WTC11 (cell line): ENCODE measurements at regions not wholly inside any gene's neighbourhood (a gene's known extent, or its start where the extent isn't known, plus 50 kb on each side); places are given as distances from the start of the nearest gene placed in this dataset.

Experiments used
- ATAC-seq: fragments of 200-7000 bp; cut with Tn5 transposase; 2 replicates; pipeline ENCODE4 v1.10.0; 2021; ENCODE audit warnings: mild to moderate bottlenecking, moderate library complexity
- CTCF ChIA-PET: fragments of 300-600 bp; sonication (Branson Sonifier 250); formaldehyde crosslinking; loops from one replicate; lab custom pipeline; 2021; ENCODE audit warnings: antibody characterized with exemption; lab: Charles Lee
- POLR2A ChIA-PET: fragments of 350-600 bp; sonication (Branson Sonifier 250); formaldehyde crosslinking; loops from one replicate; lab custom pipeline; 2021; ENCODE audit warnings: antibody characterized with exemption; lab: Charles Lee
- DNase-seq: peaks from one replicate; pipeline ENCODE4 v3.0.0; 2021; ENCODE audit warnings: low spot score
- H3K27ac Mint-ChIP-seq: 2 replicates; pipeline ENCODE4 v1.8.0; 2021; ENCODE audit warnings: mixed read lengths
- H3K27me3 Mint-ChIP-seq: 2 replicates; pipeline ENCODE4 v1.8.0; 2021; ENCODE audit warnings: low read depth, mild to moderate bottlenecking, moderate library complexity, mixed read lengths
- H3K36me3 Mint-ChIP-seq: 2 replicates; pipeline ENCODE4 v1.8.0; 2021; ENCODE audit warnings: mixed read lengths
- H3K4me1 Mint-ChIP-seq: 2 replicates; pipeline ENCODE4 v1.8.0; 2022; ENCODE audit warnings: mixed read lengths
- H3K4me3 Mint-ChIP-seq: 2 replicates; pipeline ENCODE4 v1.8.0; 2021; ENCODE audit warnings: mild to moderate bottlenecking, moderate library complexity, mixed read lengths
- H3K9me3 Mint-ChIP-seq: 2 replicates; pipeline ENCODE4 v1.8.0; 2021; ENCODE audit warnings: mixed read lengths
- ATF3 ChIP-seq: sonication (generic); formaldehyde crosslinking; conservative IDR thresholded peaks from 2 replicates; pipeline ENCODE4 v1.8.1; 2022; ENCODE audit warnings: mild to moderate bottlenecking, missing genetic modification reagents
- CTCF ChIP-seq: fragments of 200-600 bp; IDR thresholded peaks from 2 replicates; pipeline ENCODE4 v1.8.0; 2022; ENCODE audit warnings: antibody characterized with exemption
- ESRRA ChIP-seq: sonication (generic); formaldehyde crosslinking; IDR thresholded peaks from 2 replicates; pipeline ENCODE4 v1.8.1; 2022; ENCODE audit warnings: mild to moderate bottlenecking, missing genetic modification reagents, borderline replicate concordance
- FOXP1 ChIP-seq: sonication (generic); formaldehyde crosslinking; IDR thresholded peaks from 2 replicates; pipeline ENCODE4 v1.8.0; 2022; ENCODE audit warnings: missing genetic modification reagents, mild to moderate bottlenecking, moderate library complexity, borderline replicate concordance
- GABPB1 ChIP-seq: sonication (generic); formaldehyde crosslinking; IDR thresholded peaks from 2 replicates; pipeline ENCODE4 v1.8.1; 2023; ENCODE audit warnings: mild to moderate bottlenecking, missing genetic modification reagents
- JAZF1 ChIP-seq: fragments of 250-450 bp; sonication (Bioruptor Pico); IDR thresholded peaks from 2 replicates; pipeline ENCODE4 v1.9.0; 2021; ENCODE audit warnings: moderate library complexity, mild to moderate bottlenecking, inconsistent platforms
- NFE2L1 ChIP-seq: sonication (generic); formaldehyde crosslinking; IDR thresholded peaks from 2 replicates; pipeline ENCODE4 v1.8.1; 2023; ENCODE audit warnings: missing genetic modification reagents
- RORB ChIP-seq: fragments of 250-450 bp; sonication (Bioruptor Pico); IDR thresholded peaks from 2 replicates; pipeline ENCODE4 v1.9.0; 2021; ENCODE audit warnings: mild to moderate bottlenecking
- SOX15 ChIP-seq: fragments of 250-450 bp; sonication (Bioruptor Pico); IDR thresholded peaks from 2 replicates; pipeline ENCODE4 v1.9.0; 2021; ENCODE audit warnings: mild to moderate bottlenecking
- TEAD1 ChIP-seq: sonication (generic); formaldehyde crosslinking; IDR thresholded peaks from 2 replicates; pipeline ENCODE4 v1.8.0; 2022; ENCODE audit warnings: mild to moderate bottlenecking, missing genetic modification reagents
- ZNF138 ChIP-seq: sonication (generic); formaldehyde crosslinking; conservative IDR thresholded peaks from 2 replicates; pipeline ENCODE4 v1.8.1; 2022; ENCODE audit warnings: mild to moderate bottlenecking, moderate library complexity, missing genetic modification reagents
- ZNF263 ChIP-seq: sonication (generic); formaldehyde crosslinking; IDR thresholded peaks from 2 replicates; pipeline ENCODE4 v1.8.1; 2022; ENCODE audit warnings: low read depth, mild to moderate bottlenecking, moderate library complexity, missing genetic modification reagents
- ZNF317 ChIP-seq: sonication (generic); formaldehyde crosslinking; IDR thresholded peaks from 2 replicates; pipeline ENCODE4 v1.8.1; 2023; ENCODE audit warnings: low read depth, mild to moderate bottlenecking, moderate library complexity, missing genetic modification reagents, borderline replicate concordance
- ZNF416 ChIP-seq: fragments of 250-450 bp; sonication (Bioruptor Pico); IDR thresholded peaks from 2 replicates; pipeline ENCODE4 v1.9.0; 2021; ENCODE audit warnings: mild to moderate bottlenecking, inconsistent platforms
- ZNF532 ChIP-seq: fragments of 250-450 bp; sonication (Bioruptor Pico); IDR thresholded peaks from 2 replicates; pipeline ENCODE4 v1.9.0; 2021; ENCODE audit warnings: mild to moderate bottlenecking, borderline replicate concordance
- ZNF671 ChIP-seq: fragments of 250-450 bp; sonication (Bioruptor Pico); IDR thresholded peaks from 2 replicates; pipeline ENCODE4 v1.8.0; 2021; ENCODE audit warnings: mild to moderate bottlenecking
- TF ChIP-seq, protein P1 (sequence below): fragments of 250-450 bp; sonication (Bioruptor Pico); IDR thresholded peaks from 2 replicates; pipeline ENCODE4 v2.1.2; 2022; ENCODE audit warnings: mild to moderate bottlenecking, moderate library complexity
- TF ChIP-seq, protein P2 (sequence below): sonication (generic); formaldehyde crosslinking; IDR thresholded peaks from 2 replicates; pipeline ENCODE4 v1.8.0; 2022; ENCODE audit warnings: mild to moderate bottlenecking, missing genetic modification reagents
- TF ChIP-seq, protein P3 (sequence below): fragments of 250-450 bp; sonication (Bioruptor Pico); IDR thresholded peaks from 2 replicates; pipeline ENCODE4 v1.9.0; 2021; ENCODE audit warnings: mild to moderate bottlenecking
- TF ChIP-seq, protein P4 (sequence below): sonication (generic); formaldehyde crosslinking; IDR thresholded peaks from 2 replicates; pipeline ENCODE4 v1.8.0; 2023; ENCODE audit warnings: missing genetic modification reagents
- TF ChIP-seq, protein P5 (sequence below): sonication (generic); formaldehyde crosslinking; IDR thresholded peaks from 2 replicates; pipeline ENCODE4 v1.8.0; 2022; ENCODE audit warnings: missing genetic modification reagents

- Mint-ChIP-seq H3K27me3 (no peaks in the 10 kb centered on the region), H3K9me3 (peaks cover 9% of the 10 kb centered on the region), H3K27ac (no peak overlapping the region), H3K36me3 (no peaks in the 10 kb centered on the region), H3K4me3 (no peak overlapping the region), H3K4me1 (peaks cover 16% of the 10 kb centered on the region)
- ChIA-PET CTCF (no interaction called here), POLR2A (no interaction called here)
- ATAC-seq = no peak
- DNase-seq = no peak
- TF ChIP-seq GABPB1 (CRISPR knock-in tag) = no peak
- TF ChIP-seq ESRRA (CRISPR knock-in tag) = no peak
- TF ChIP-seq CTCF = no peak
- TF ChIP-seq FOXP1 (CRISPR knock-in tag) = no peak
- no peak for TF ChIP-seq ZNF532 (CRISPR knock-in tag)
These were observed 464.7 kb downstream of the TXNL1 start for GRCh38 chr18:56173542-56174220.

GRCh38 chr18:56172527-56172926 is 465.9 kb downstream of the TXNL1 start:
- POLR2A ChIA-PET = no interaction called here
- Mint-ChIP-seq H3K4me3 (no peak overlapping the region), H3K4me1 (peaks cover 28% of the 10 kb centered on the region), H3K9me3 (peaks cover 9% of the 10 kb centered on the region), H3K27ac (peak overlapping the region; percentile 78; the same call in 1 of the 2 replicates), H3K36me3 (no peaks in the 10 kb centered on the region), H3K27me3 (no peaks in the 10 kb centered on the region)
- no peak for ATAC-seq
- no peak for DNase-seq
- CTCF ChIA-PET = no interaction called here
- TF ChIP-seq ZNF263 (CRISPR knock-in tag) = no peak
- TF ChIP-seq, protein P1, sequence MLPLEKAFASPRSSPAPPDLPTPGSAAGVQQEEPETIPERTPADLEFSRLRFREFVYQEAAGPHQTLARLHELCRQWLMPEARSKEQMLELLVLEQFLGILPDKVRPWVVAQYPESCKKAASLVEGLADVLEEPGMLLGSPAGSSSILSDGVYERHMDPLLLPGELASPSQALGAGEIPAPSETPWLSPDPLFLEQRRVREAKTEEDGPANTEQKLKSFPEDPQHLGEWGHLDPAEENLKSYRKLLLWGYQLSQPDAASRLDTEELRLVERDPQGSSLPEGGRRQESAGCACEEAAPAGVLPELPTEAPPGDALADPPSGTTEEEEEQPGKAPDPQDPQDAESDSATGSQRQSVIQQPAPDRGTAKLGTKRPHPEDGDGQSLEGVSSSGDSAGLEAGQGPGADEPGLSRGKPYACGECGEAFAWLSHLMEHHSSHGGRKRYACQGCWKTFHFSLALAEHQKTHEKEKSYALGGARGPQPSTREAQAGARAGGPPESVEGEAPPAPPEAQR (CRISPR knock-in tag) = no peak
- no peak for TF ChIP-seq SOX15 (CRISPR knock-in tag)
- TF ChIP-seq TEAD1 = no peak
- TF ChIP-seq, protein P2, sequence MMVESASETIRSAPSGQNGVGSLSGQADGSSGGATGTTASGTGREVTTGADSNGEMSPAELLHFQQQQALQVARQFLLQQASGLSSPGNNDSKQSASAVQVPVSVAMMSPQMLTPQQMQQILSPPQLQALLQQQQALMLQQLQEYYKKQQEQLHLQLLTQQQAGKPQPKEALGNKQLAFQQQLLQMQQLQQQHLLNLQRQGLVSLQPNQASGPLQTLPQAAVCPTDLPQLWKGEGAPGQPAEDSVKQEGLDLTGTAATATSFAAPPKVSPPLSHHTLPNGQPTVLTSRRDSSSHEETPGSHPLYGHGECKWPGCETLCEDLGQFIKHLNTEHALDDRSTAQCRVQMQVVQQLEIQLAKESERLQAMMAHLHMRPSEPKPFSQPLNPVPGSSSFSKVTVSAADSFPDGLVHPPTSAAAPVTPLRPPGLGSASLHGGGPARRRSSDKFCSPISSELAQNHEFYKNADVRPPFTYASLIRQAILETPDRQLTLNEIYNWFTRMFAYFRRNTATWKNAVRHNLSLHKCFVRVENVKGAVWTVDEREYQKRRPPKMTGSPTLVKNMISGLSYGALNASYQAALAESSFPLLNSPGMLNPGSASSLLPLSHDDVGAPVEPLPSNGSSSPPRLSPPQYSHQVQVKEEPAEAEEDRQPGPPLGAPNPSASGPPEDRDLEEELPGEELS (CRISPR knock-in tag) = no peak
- TF ChIP-seq ZNF138 (CRISPR knock-in tag) = no peak
- no peak for TF ChIP-seq RORB
- TF ChIP-seq, protein P3, sequence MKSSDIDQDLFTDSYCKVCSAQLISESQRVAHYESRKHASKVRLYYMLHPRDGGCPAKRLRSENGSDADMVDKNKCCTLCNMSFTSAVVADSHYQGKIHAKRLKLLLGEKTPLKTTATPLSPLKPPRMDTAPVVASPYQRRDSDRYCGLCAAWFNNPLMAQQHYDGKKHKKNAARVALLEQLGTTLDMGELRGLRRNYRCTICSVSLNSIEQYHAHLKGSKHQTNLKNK (CRISPR knock-in tag) = no peak
- TF ChIP-seq, protein P4, sequence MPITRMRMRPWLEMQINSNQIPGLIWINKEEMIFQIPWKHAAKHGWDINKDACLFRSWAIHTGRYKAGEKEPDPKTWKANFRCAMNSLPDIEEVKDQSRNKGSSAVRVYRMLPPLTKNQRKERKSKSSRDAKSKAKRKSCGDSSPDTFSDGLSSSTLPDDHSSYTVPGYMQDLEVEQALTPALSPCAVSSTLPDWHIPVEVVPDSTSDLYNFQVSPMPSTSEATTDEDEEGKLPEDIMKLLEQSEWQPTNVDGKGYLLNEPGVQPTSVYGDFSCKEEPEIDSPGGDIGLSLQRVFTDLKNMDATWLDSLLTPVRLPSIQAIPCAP (CRISPR knock-in tag) = no peak
- TF ChIP-seq NFE2L1 (CRISPR knock-in tag) = no peak
- no peak for TF ChIP-seq JAZF1 (CRISPR knock-in tag)
- TF ChIP-seq ZNF317 = no peak
- no peak for TF ChIP-seq ATF3
- no peak for TF ChIP-seq ZNF416
- TF ChIP-seq, protein P5, sequence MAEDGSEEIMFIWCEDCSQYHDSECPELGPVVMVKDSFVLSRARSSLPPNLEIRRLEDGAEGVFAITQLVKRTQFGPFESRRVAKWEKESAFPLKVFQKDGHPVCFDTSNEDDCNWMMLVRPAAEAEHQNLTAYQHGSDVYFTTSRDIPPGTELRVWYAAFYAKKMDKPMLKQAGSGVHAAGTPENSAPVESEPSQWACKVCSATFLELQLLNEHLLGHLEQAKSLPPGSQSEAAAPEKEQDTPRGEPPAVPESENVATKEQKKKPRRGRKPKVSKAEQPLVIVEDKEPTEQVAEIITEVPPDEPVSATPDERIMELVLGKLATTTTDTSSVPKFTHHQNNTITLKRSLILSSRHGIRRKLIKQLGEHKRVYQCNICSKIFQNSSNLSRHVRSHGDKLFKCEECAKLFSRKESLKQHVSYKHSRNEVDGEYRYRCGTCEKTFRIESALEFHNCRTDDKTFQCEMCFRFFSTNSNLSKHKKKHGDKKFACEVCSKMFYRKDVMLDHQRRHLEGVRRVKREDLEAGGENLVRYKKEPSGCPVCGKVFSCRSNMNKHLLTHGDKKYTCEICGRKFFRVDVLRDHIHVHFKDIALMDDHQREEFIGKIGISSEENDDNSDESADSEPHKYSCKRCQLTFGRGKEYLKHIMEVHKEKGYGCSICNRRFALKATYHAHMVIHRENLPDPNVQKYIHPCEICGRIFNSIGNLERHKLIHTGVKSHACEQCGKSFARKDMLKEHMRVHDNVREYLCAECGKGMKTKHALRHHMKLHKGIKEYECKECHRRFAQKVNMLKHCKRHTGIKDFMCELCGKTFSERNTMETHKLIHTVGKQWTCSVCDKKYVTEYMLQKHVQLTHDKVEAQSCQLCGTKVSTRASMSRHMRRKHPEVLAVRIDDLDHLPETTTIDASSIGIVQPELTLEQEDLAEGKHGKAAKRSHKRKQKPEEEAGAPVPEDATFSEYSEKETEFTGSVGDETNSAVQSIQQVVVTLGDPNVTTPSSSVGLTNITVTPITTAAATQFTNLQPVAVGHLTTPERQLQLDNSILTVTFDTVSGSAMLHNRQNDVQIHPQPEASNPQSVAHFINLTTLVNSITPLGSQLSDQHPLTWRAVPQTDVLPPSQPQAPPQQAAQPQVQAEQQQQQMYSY (CRISPR knock-in tag) = no peak
- no peak for TF ChIP-seq ZNF671 (CRISPR knock-in tag)
